OCI-LY3 (cell line): ENCODE measurements at regions not wholly inside any gene's neighbourhood (a gene's known extent, or its start where the extent isn't known, plus 50 kb on each side); places are given as distances from the start of the nearest gene placed in this dataset.

Source experiments
- H2AFZ ChIP-seq: fragments of 200-600, 300-600 bp; shearing (Covaris generic); 2 replicates; pipeline ENCODE4 v1.6.0; 2014; ENCODE audit warnings: antibody characterized with exemption, low read depth, low read length
- H3K27ac ChIP-seq: fragments of 200-600, 300-600 bp; sonication (generic); 2 replicates; pipeline ENCODE4 v1.5.1; 2014; ENCODE audit warnings: mild to moderate bottlenecking, low read length, moderate library complexity, mixed read lengths
- H3K27me3 ChIP-seq: fragments of 200-600, 300-600 bp; sonication (generic); 2 replicates; pipeline ENCODE4 v1.6.1; 2014; ENCODE audit warnings: low read depth, low read length, mixed read lengths
- H3K36me3 ChIP-seq: fragments of 200-600, 300-600 bp; sonication (generic); replicated peaks from 2 replicates; pipeline ENCODE3; 2014; ENCODE audit warnings: low read depth, low read length, mixed read lengths
- H3K4me1 ChIP-seq: fragments of 300-600, 200-600 bp; sonication (generic); 2 replicates; pipeline ENCODE4 v1.6.1; 2014; ENCODE audit warnings: low read length, mixed read lengths
- H3K4me2 ChIP-seq: fragments of 200-600, 300-600 bp; sonication (generic); 2 replicates; pipeline ENCODE4 v1.6.1; 2014; ENCODE audit warnings: low read length, mixed read lengths
- H3K4me3 ChIP-seq: fragments of 300-600, 200-600 bp; sonication (generic); 2 replicates; pipeline ENCODE4 v1.5.1; 2014; ENCODE audit warnings: antibody characterized with exemption, mild to moderate bottlenecking, low read length, moderate library complexity
- H3K79me2 ChIP-seq: fragments of 300-600, 200-600 bp; shearing (Covaris generic); 2 replicates; pipeline ENCODE4 v1.6.1; 2014; ENCODE audit warnings: mild to moderate bottlenecking, low read length, mixed read lengths
- H3K9ac ChIP-seq: fragments of 300-600, 200-600 bp; shearing (Covaris generic); 2 replicates; pipeline ENCODE4 v1.6.0; 2014; ENCODE audit warnings: mild to moderate bottlenecking, low read length, moderate library complexity
- H3K9me3 ChIP-seq: fragments of 200-600, 300-600 bp; shearing (Covaris generic); 2 replicates; pipeline ENCODE4 v1.6.1; 2014; ENCODE audit warnings: low read length, mixed read lengths; ENCODE audit not compliant: insufficient read depth
- H4K20me1 ChIP-seq: fragments of 200-600, 300-600 bp; sonication (generic); 2 replicates; pipeline ENCODE4 v1.6.1; 2016; ENCODE audit warnings: low read length, mixed read lengths; ENCODE audit not compliant: insufficient read depth
- CTCF ChIP-seq: fragments of 200-600, 300-600 bp; sonication (generic); IDR thresholded peaks from 2 replicates; pipeline ENCODE4 v1.5.1; 2014; ENCODE audit warnings: antibody characterized with exemption, low read length, low read depth
- EZH2phosphoT487 ChIP-seq: fragments of 200-600 bp; shearing (Covaris generic); IDR thresholded peaks from 2 replicates; pipeline ENCODE4 v1.6.1; 2018; ENCODE audit warnings: antibody characterized with exemption, mixed run types, low read depth

- H3K9ac ChIP-seq = no peak overlapping the region
These were observed 1522.2 kb downstream of the TBC1D22A start for GRCh38 chr22:48284671-48285070.

GRCh38 chr22:48282804-48283203 lies 1520.4 kb downstream of the TBC1D22A start:
- Histone ChIP-seq H3K27ac (no peak overlapping the region), H3K36me3 (no peaks in the 10 kb centered on the region), H3K9me3 (no peaks in the 10 kb centered on the region), H3K4me2 (no peak overlapping the region), H4K20me1 (no peaks in the 10 kb centered on the region), H3K27me3 (peaks cover 7% of the 10 kb centered on the region; the same call in 1 of the 2 replicates), H3K9ac (no peak overlapping the region), H3K79me2 (no peaks in the 10 kb centered on the region), H3K4me3 (no peak overlapping the region), H3K4me1 (no peaks in the 10 kb centered on the region), H2AFZ (no peak overlapping the region)
- TF ChIP-seq CTCF (no peak), EZH2phosphoT487 (no peak)

More at GRCh38 chr22:48284671-48285070, 1522.2 kb downstream of the TBC1D22A start:
- H3K4me1 ChIP-seq = no peaks in the 10 kb centered on the region
- no peaks in the 10 kb centered on the region for H3K36me3 ChIP-seq
- peaks cover 7% of the 10 kb centered on the region; the same call in 1 of the 2 replicates for H3K27me3 ChIP-seq
- TF ChIP-seq EZH2phosphoT487 (no peak), CTCF (no peak)
- H3K4me3 ChIP-seq = no peak overlapping the region
- no peak overlapping the region for H3K27ac ChIP-seq
- no peaks in the 10 kb centered on the region for H3K79me2 ChIP-seq
- H2AFZ ChIP-seq = no peak overlapping the region
- H4K20me1 ChIP-seq = no peaks in the 10 kb centered on the region
- no peaks in the 10 kb centered on the region for H3K9me3 ChIP-seq
- no peak overlapping the region for H3K4me2 ChIP-seq

GRCh38 chr22:48279461-48279756 lies 1517.0 kb downstream of the TBC1D22A start:
- Histone ChIP-seq H3K4me3 (no peak overlapping the region), H3K9me3 (no peaks in the 10 kb centered on the region), H3K36me3 (no peaks in the 10 kb centered on the region), H3K27me3 (peaks cover 7% of the 10 kb centered on the region; the same call in 1 of the 2 replicates), H3K4me2 (no peak overlapping the region), H3K9ac (no peak overlapping the region), H4K20me1 (no peaks in the 10 kb centered on the region), H3K27ac (no peak overlapping the region), H3K4me1 (no peaks in the 10 kb centered on the region), H2AFZ (no peak overlapping the region), H3K79me2 (no peaks in the 10 kb centered on the region)
- no peak for TF ChIP-seq CTCF
- TF ChIP-seq EZH2phosphoT487 = no peak

- no peaks in the 10 kb centered on the region for H4K20me1 ChIP-seq
- peaks cover 7% of the 10 kb centered on the region; the same call in 1 of the 2 replicates for H3K27me3 ChIP-seq
- no peak overlapping the region for H3K9ac ChIP-seq
- no peak overlapping the region for H3K27ac ChIP-seq
- TF ChIP-seq CTCF (no peak), EZH2phosphoT487 (no peak)
- H3K9me3 ChIP-seq = no peaks in the 10 kb centered on the region
- no peaks in the 10 kb centered on the region for H3K4me1 ChIP-seq
- H3K36me3 ChIP-seq = no peaks in the 10 kb centered on the region
- H3K79me2 ChIP-seq = no peaks in the 10 kb centered on the region
- H2AFZ ChIP-seq = no peak overlapping the region
- H3K4me2 ChIP-seq = no peak overlapping the region
- H3K4me3 ChIP-seq = no peak overlapping the region
These were observed 1516.4 kb downstream of the TBC1D22A start for GRCh38 chr22:48278620-48279460.
